DOHH2 (cell line): ENCODE measurements at regions not wholly inside any gene's neighbourhood (a gene's known extent, or its start where the extent isn't known, plus 50 kb on each side); places are given as distances from the start of the nearest gene placed in this dataset.

Experiments
- H3F3A ChIP-seq: fragments of 200-600 bp; sonication (generic), shearing (Covaris generic); 2 replicates; pipeline ENCODE4 v1.6.0; 2016; ENCODE audit warnings: antibody characterized with exemption, mild to moderate bottlenecking; ENCODE audit not compliant: control insufficient read depth, insufficient read depth
- H3K27ac ChIP-seq: fragments of 200-600 bp; sonication (generic); 2 replicates; pipeline ENCODE4 v1.5.1; 2014; ENCODE audit warnings: low read depth, mild to moderate bottlenecking, low read length, moderate library complexity
- H3K27me3 ChIP-seq: fragments of 200-600 bp; sonication (generic); 2 replicates; pipeline ENCODE4 v1.6.1; 2014; ENCODE audit warnings: mild to moderate bottlenecking, low read length, mixed read lengths; ENCODE audit not compliant: control insufficient read depth
- H3K36me3 ChIP-seq: fragments of 200-600 bp; sonication (generic); 2 replicates; pipeline ENCODE4 v1.6.1; 2014; ENCODE audit warnings: mild to moderate bottlenecking, low read length, moderate library complexity, mixed read lengths; ENCODE audit not compliant: control insufficient read depth
- H3K4me1 ChIP-seq: fragments of 200-600 bp; sonication (generic); 2 replicates; pipeline ENCODE4 v1.6.1; 2014; ENCODE audit warnings: mild to moderate bottlenecking, low read length, mixed read lengths; ENCODE audit not compliant: control insufficient read depth
- H3K4me2 ChIP-seq: fragments of 200-600 bp; sonication (generic); 2 replicates; pipeline ENCODE4 v1.6.0; 2014; ENCODE audit warnings: mild to moderate bottlenecking, low read length, moderate library complexity
- H3K4me3 ChIP-seq: fragments of 200-600 bp; sonication (generic); 2 replicates; pipeline ENCODE4 v1.5.1; 2014; ENCODE audit warnings: mild to moderate bottlenecking, low read length, mixed read lengths
- H3K79me2 ChIP-seq: fragments of 200-600 bp; sonication (generic); 2 replicates; pipeline ENCODE4 v1.6.1; 2014; ENCODE audit warnings: mild to moderate bottlenecking, low read length, mixed read lengths; ENCODE audit not compliant: control insufficient read depth
- H3K9me2 ChIP-seq: fragments of 200-600 bp; sonication (generic); replicated peaks from 2 replicates; pipeline ENCODE4 v1.6.1; 2014; ENCODE audit warnings: mild to moderate bottlenecking, low read length, mixed read lengths; ENCODE audit not compliant: control insufficient read depth
- H3K9me3 ChIP-seq: fragments of 200-600 bp; sonication (generic); 2 replicates; pipeline ENCODE4 v1.6.1; 2014; ENCODE audit warnings: antibody characterized with exemption, low read length, mixed read lengths; ENCODE audit not compliant: control insufficient read depth, insufficient read depth
- H4K20me1 ChIP-seq: fragments of 200-600 bp; sonication (generic); 2 replicates; pipeline ENCODE4 v1.6.0; 2014; ENCODE audit warnings: low read depth, mild to moderate bottlenecking, antibody characterized with exemption, low read length, moderate library complexity; ENCODE audit not compliant: control insufficient read depth, insufficient read depth
- CTCF ChIP-seq: fragments of 200-600 bp; sonication (generic); IDR thresholded peaks from one replicate; pipeline ENCODE4 v1.5.1; 2014; ENCODE audit warnings: antibody characterized with exemption, mild to moderate bottlenecking, low read depth, low read length; ENCODE audit not compliant: poor library complexity, severe bottlenecking
- EZH2phosphoT487 ChIP-seq: fragments of 200-600 bp; sonication (generic); IDR thresholded peaks from 2 replicates; pipeline ENCODE4 v1.6.1; 2017; ENCODE audit warnings: borderline replicate concordance, mild to moderate bottlenecking, antibody characterized with exemption, low read length, moderate library complexity, mixed read lengths

GRCh38 chr3:76842216-76842615 is 197.7 kb upstream of the ROBO2 start:
- H3F3A ChIP-seq, result no peaks in the 10 kb centered on the region
- H3K4me1 ChIP-seq, result no peaks in the 10 kb centered on the region
- no peak overlapping the region for H3K4me2 ChIP-seq
- H3K79me2 ChIP-seq, result no peaks in the 10 kb centered on the region
- no peak overlapping the region for H3K4me3 ChIP-seq
- no peaks in the 10 kb centered on the region for H3K9me3 ChIP-seq
- H4K20me1 ChIP-seq, result no peaks in the 10 kb centered on the region
- no peak overlapping the region for H3K27ac ChIP-seq
- TF ChIP-seq CTCF, result no peak
- TF ChIP-seq EZH2phosphoT487, result no peak
- no peaks in the 10 kb centered on the region for H3K36me3 ChIP-seq
- H3K9me2 ChIP-seq, result no peaks in the 10 kb centered on the region
- no peaks in the 10 kb centered on the region for H3K27me3 ChIP-seq

GRCh38 chr3:76855451-76855850 is 184.4 kb upstream of the ROBO2 start:
- H3K4me2 ChIP-seq, result no peak overlapping the region
- H3K4me3 ChIP-seq, result no peak overlapping the region
- no peaks in the 10 kb centered on the region for H3K79me2 ChIP-seq
- H3K27ac ChIP-seq, result no peak overlapping the region
- TF ChIP-seq CTCF (no peak), EZH2phosphoT487 (no peak)
- no peaks in the 10 kb centered on the region for H3F3A ChIP-seq
- no peaks in the 10 kb centered on the region for H3K4me1 ChIP-seq
- H3K9me2 ChIP-seq, result no peaks in the 10 kb centered on the region
- H3K27me3 ChIP-seq, result no peaks in the 10 kb centered on the region
- H4K20me1 ChIP-seq, result no peaks in the 10 kb centered on the region
- no peaks in the 10 kb centered on the region for H3K9me3 ChIP-seq
- no peaks in the 10 kb centered on the region for H3K36me3 ChIP-seq

- Histone ChIP-seq H4K20me1 (no peaks in the 10 kb centered on the region), H3K27me3 (no peaks in the 10 kb centered on the region), H3K4me1 (no peaks in the 10 kb centered on the region), H3K79me2 (no peaks in the 10 kb centered on the region), H3K9me3 (no peaks in the 10 kb centered on the region), H3K36me3 (no peaks in the 10 kb centered on the region), H3F3A (no peaks in the 10 kb centered on the region), H3K9me2 (no peaks in the 10 kb centered on the region), H3K4me3 (no peak overlapping the region), H3K27ac (no peak overlapping the region), H3K4me2 (no peak overlapping the region)
- TF ChIP-seq CTCF (no peak), EZH2phosphoT487 (no peak)
Measured at GRCh38 chr3:76859596-76859995, 180.3 kb upstream of the ROBO2 start.

- Histone ChIP-seq H3F3A (no peaks in the 10 kb centered on the region), H3K4me3 (no peak overlapping the region), H3K27ac (no peak overlapping the region), H4K20me1 (no peaks in the 10 kb centered on the region), H3K79me2 (no peaks in the 10 kb centered on the region), H3K4me1 (peaks cover 4% of the 10 kb centered on the region; the same call in 1 of the 2 replicates), H3K36me3 (no peaks in the 10 kb centered on the region), H3K27me3 (no peaks in the 10 kb centered on the region), H3K4me2 (no peak overlapping the region), H3K9me3 (no peaks in the 10 kb centered on the region), H3K9me2 (no peaks in the 10 kb centered on the region)
- no peak for TF ChIP-seq EZH2phosphoT487
- TF ChIP-seq CTCF, result no peak
Measured at GRCh38 chr3:76864355-76864754, 175.5 kb upstream of the ROBO2 start.
